Parathyroid adenoma (tissue), 2 donors: ENCODE measurements at regions not wholly inside any gene's neighbourhood (a gene's known extent, or its start where the extent isn't known, plus 50 kb on each side); places are given as distances from the start of the nearest gene placed in this dataset.

Experiments used
- H2AFZ ChIP-seq: fragments of 300-600 bp; sonication (generic); one replicate; pipeline ENCODE4 v1.7.0; 2017; ENCODE audit warnings: antibody characterized with exemption, mild to moderate bottlenecking
- H3K27ac ChIP-seq: fragments of 300-600 bp; sonication (generic); one replicate; pipeline ENCODE4 v1.7.0; 2017
- H3K27me3 ChIP-seq: fragments of 300-600 bp; sonication (generic); one replicate; pipeline ENCODE4 v1.7.0; 2017; ENCODE audit warnings: low read length; ENCODE audit not compliant: control insufficient read depth, insufficient read depth
- H3K36me3 ChIP-seq: fragments of 300-600 bp; sonication (generic); one replicate; pipeline ENCODE4 v1.7.0; 2017; ENCODE audit warnings: low read length; ENCODE audit not compliant: control insufficient read depth, insufficient read depth
- H3K4me1 ChIP-seq: fragments of 300-600 bp; sonication (generic); one replicate; pipeline ENCODE4 v1.7.0; 2017; ENCODE audit warnings: control low read depth
- H3K4me2 ChIP-seq: fragments of 300-600 bp; sonication (generic); one replicate; pipeline ENCODE4 v1.7.0; 2017; ENCODE audit warnings: low read length
- H3K4me3 ChIP-seq: fragments of 300-600 bp; sonication (generic); one replicate; pipeline ENCODE4 v1.7.0; 2017; ENCODE audit warnings: low read depth, low read length
- H3K79me2 ChIP-seq: fragments of 300-600 bp; sonication (generic); one replicate; pipeline ENCODE4 v1.7.0; 2017; ENCODE audit warnings: control low read depth
- H3K9ac ChIP-seq: fragments of 300-600 bp; sonication (generic); one replicate; pipeline ENCODE4 v1.7.0; 2017; ENCODE audit warnings: mild to moderate bottlenecking
- H3K9me3 ChIP-seq: fragments of 300-600 bp; sonication (generic); one replicate; pipeline ENCODE4 v1.7.0; 2017; ENCODE audit warnings: low read length; ENCODE audit not compliant: control insufficient read depth
- CTCF ChIP-seq: fragments of 300-600 bp; sonication (generic); IDR thresholded peaks from one replicate; pipeline ENCODE4 v1.7.0; 2017; ENCODE audit warnings: antibody characterized with exemption, mild to moderate bottlenecking
- donor health status: primary hyperparathyroidism.

GRCh38 chr7:115085421-115085820 lies 163.5 kb downstream of the MDFIC start:
- TF ChIP-seq CTCF, result no peak
- no peaks in the 10 kb centered on the region for H3K4me1 ChIP-seq
- no peak overlapping the region for H2AFZ ChIP-seq
- H3K9ac ChIP-seq, result no peak overlapping the region
- H3K4me3 ChIP-seq, result no peak overlapping the region
- no peaks in the 10 kb centered on the region for H3K9me3 ChIP-seq
- no peaks in the 10 kb centered on the region for H3K36me3 ChIP-seq
- no peak overlapping the region for H3K4me2 ChIP-seq
- no peak overlapping the region for H3K27ac ChIP-seq
- H3K27me3 ChIP-seq, result no peaks in the 10 kb centered on the region
- H3K79me2 ChIP-seq, result no peaks in the 10 kb centered on the region

- H3K4me1 ChIP-seq, result no peaks in the 10 kb centered on the region
- H3K9ac ChIP-seq, result no peak overlapping the region
- H3K4me2 ChIP-seq, result no peak overlapping the region
- H3K79me2 ChIP-seq, result no peaks in the 10 kb centered on the region
- H3K9me3 ChIP-seq, result no peaks in the 10 kb centered on the region
- no peaks in the 10 kb centered on the region for H3K27me3 ChIP-seq
- TF ChIP-seq CTCF, result no peak
- H3K36me3 ChIP-seq, result no peaks in the 10 kb centered on the region
- H2AFZ ChIP-seq, result no peak overlapping the region
- H3K27ac ChIP-seq, result no peak overlapping the region
- H3K4me3 ChIP-seq, result no peak overlapping the region
Observed at GRCh38 chr7:115083935-115084334, 162.0 kb downstream of the MDFIC start.

GRCh38 chr7:115081772-115082171 lies 159.9 kb downstream of the MDFIC start:
- H3K36me3 ChIP-seq, result no peaks in the 10 kb centered on the region

GRCh38 chr7:115078851-115079250 lies 157.0 kb downstream of the MDFIC start:
- Histone ChIP-seq H3K36me3 (no peaks in the 10 kb centered on the region), H3K27ac (no peak overlapping the region), H2AFZ (no peak overlapping the region), H3K4me2 (no peak overlapping the region), H3K4me1 (no peaks in the 10 kb centered on the region), H3K9me3 (no peaks in the 10 kb centered on the region), H3K9ac (no peak overlapping the region), H3K4me3 (no peak overlapping the region), H3K79me2 (no peaks in the 10 kb centered on the region), H3K27me3 (no peaks in the 10 kb centered on the region)
- no peak for TF ChIP-seq CTCF

More at GRCh38 chr7:115081772-115082171, 159.9 kb downstream of the MDFIC start:
- Histone ChIP-seq H3K27ac (no peak overlapping the region), H3K27me3 (no peaks in the 10 kb centered on the region), H3K4me3 (no peak overlapping the region), H3K9ac (no peak overlapping the region), H3K9me3 (no peaks in the 10 kb centered on the region), H3K79me2 (no peaks in the 10 kb centered on the region), H3K4me2 (no peak overlapping the region), H3K4me1 (no peaks in the 10 kb centered on the region), H2AFZ (no peak overlapping the region)
- TF ChIP-seq CTCF, result no peak

- no peaks in the 10 kb centered on the region for H3K79me2 ChIP-seq
- H3K4me3 ChIP-seq, result no peak overlapping the region
- H3K4me1 ChIP-seq, result no peaks in the 10 kb centered on the region
- no peak overlapping the region for H3K9ac ChIP-seq
- H3K36me3 ChIP-seq, result no peaks in the 10 kb centered on the region
- H2AFZ ChIP-seq, result no peak overlapping the region
- no peak for TF ChIP-seq CTCF
- no peaks in the 10 kb centered on the region for H3K9me3 ChIP-seq
- no peak overlapping the region for H3K27ac ChIP-seq
- H3K27me3 ChIP-seq, result no peaks in the 10 kb centered on the region
- no peak overlapping the region for H3K4me2 ChIP-seq
Observed at GRCh38 chr7:115078386-115078785, 156.5 kb downstream of the MDFIC start.
